Hepatocyte (in vitro differentiated cells): ENCODE measurements at regions not wholly inside any gene's neighbourhood (a gene's known extent, or its start where the extent isn't known, plus 50 kb on each side); places are given as distances from the start of the nearest gene placed in this dataset.

Source experiments
- DNase-seq: peaks from one replicate; pipeline ENCODE4 v3.0.0-alpha.2; 2016; ENCODE audit warnings: low spot score
- H2AFZ ChIP-seq: fragments of 200-600 bp; sonication (generic); 2 replicates; pipeline ENCODE4 v1.6.0; 2016; ENCODE audit warnings: antibody characterized with exemption, mild to moderate bottlenecking
- H3K27ac ChIP-seq: fragments of 200-600 bp; sonication (generic); 2 replicates; pipeline ENCODE4 v1.5.1; 2016; ENCODE audit warnings: mild to moderate bottlenecking
- H3K27me3 ChIP-seq: fragments of 200-600 bp; sonication (generic); 2 replicates; pipeline ENCODE4 v1.6.1; 2016
- H3K36me3 ChIP-seq: fragments of 200-600 bp; sonication (generic); replicated peaks from 2 replicates; pipeline ENCODE4 v1.5.1; 2016; ENCODE audit warnings: low read depth; ENCODE audit not compliant: insufficient read depth
- H3K4me1 ChIP-seq: fragments of 200-600 bp; sonication (generic); 2 replicates; pipeline ENCODE4 v1.5.1; 2016; ENCODE audit warnings: mild to moderate bottlenecking, moderate library complexity; ENCODE audit not compliant: insufficient read depth
- H3K4me2 ChIP-seq: fragments of 200-600 bp; sonication (generic); 2 replicates; pipeline ENCODE4 v1.6.0; 2016
- H3K4me3 ChIP-seq: fragments of 200-600 bp; sonication (generic); 2 replicates; pipeline ENCODE4 v1.5.1; 2016; ENCODE audit warnings: mild to moderate bottlenecking
- H3K79me2 ChIP-seq: fragments of 200-600 bp; sonication (generic); 2 replicates; pipeline ENCODE4 v1.6.0; 2017; ENCODE audit warnings: mild to moderate bottlenecking
- H3K9me2 ChIP-seq: fragments of 200-600 bp; sonication (generic); replicated peaks from 2 replicates; pipeline ENCODE4 v1.6.0; 2017; ENCODE audit warnings: mild to moderate bottlenecking; ENCODE audit not compliant: insufficient read depth
- H3K9me3 ChIP-seq: fragments of 200-600 bp; sonication (generic); 2 replicates; pipeline ENCODE4 v1.5.1; 2016; ENCODE audit warnings: low read depth, mild to moderate bottlenecking
- H4K20me1 ChIP-seq: fragments of 200-600 bp; sonication (generic); 2 replicates; pipeline ENCODE4 v1.6.0; 2016; ENCODE audit warnings: mild to moderate bottlenecking; ENCODE audit not compliant: insufficient read depth, poor library complexity, severe bottlenecking
- EZH2 ChIP-seq: fragments of 200-600 bp; sonication (generic); IDR thresholded peaks from 2 replicates; pipeline ENCODE4 v1.6.1; 2016; ENCODE audit warnings: antibody characterized with exemption, mild to moderate bottlenecking, borderline replicate concordance
- EZH2phosphoT487 ChIP-seq: fragments of 200-600 bp; sonication (generic); IDR thresholded peaks from one replicate; pipeline ENCODE4 v1.6.1; 2018; ENCODE audit warnings: antibody characterized with exemption, mild to moderate bottlenecking, low read depth, moderate library complexity; ENCODE audit not compliant: unreplicated experiment, severe bottlenecking
- WGBS: methylation state at CpG from one replicate; pipeline ENCODE4 v1.1.6; 2016; ENCODE audit warnings: low lambda C conversion rate; ENCODE audit errors: missing lambda C conversion rate; 5-methylcytosine and 5-hydroxymethylcytosine counted together
- TF ChIP-seq, protein P1 (sequence below): fragments of 200-600 bp; sonication (generic); IDR thresholded peaks from 2 replicates; pipeline ENCODE4 v1.5.1; 2016; ENCODE audit warnings: antibody characterized with exemption, mild to moderate bottlenecking; ENCODE audit not compliant: poor library complexity

DNA sequence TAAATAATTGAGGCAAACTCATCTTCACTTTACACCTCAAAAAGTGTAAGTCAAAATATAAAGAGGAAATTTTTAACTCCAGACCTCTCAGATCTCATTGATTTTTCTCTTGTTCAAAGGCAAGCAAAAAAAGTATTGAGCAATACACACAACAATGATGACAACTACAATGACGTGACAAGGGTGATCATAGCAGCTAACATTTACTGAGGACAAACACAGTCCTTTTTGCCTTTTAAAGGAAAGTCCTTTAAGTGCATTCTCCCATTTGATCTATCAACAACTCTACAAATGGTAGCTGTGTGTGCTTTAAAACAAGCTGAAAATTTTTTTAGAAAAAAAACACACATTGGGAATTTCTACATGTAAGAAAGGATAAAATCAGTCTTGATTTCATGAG is 123.5 kb upstream of the CTAGE1 start:
- DNase-seq, result no peak
- no peaks in the 10 kb centered on the region for H3K4me1 ChIP-seq
- H3K9me2 ChIP-seq, result no peaks in the 10 kb centered on the region
- H3K36me3 ChIP-seq, result no peaks in the 10 kb centered on the region
- H4K20me1 ChIP-seq, result no peaks in the 10 kb centered on the region
- WGBS, result 74% methylated on average over 1 of the region's 1 CpG
- H3K4me2 ChIP-seq, result no peak overlapping the region
- no peak overlapping the region for H3K27ac ChIP-seq
- H3K4me3 ChIP-seq, result no peak overlapping the region
- no peak overlapping the region for H2AFZ ChIP-seq
- no peaks in the 10 kb centered on the region for H3K79me2 ChIP-seq
- TF ChIP-seq EZH2 (no peak), EZH2phosphoT487 (no peak)
- TF ChIP-seq, protein P1, sequence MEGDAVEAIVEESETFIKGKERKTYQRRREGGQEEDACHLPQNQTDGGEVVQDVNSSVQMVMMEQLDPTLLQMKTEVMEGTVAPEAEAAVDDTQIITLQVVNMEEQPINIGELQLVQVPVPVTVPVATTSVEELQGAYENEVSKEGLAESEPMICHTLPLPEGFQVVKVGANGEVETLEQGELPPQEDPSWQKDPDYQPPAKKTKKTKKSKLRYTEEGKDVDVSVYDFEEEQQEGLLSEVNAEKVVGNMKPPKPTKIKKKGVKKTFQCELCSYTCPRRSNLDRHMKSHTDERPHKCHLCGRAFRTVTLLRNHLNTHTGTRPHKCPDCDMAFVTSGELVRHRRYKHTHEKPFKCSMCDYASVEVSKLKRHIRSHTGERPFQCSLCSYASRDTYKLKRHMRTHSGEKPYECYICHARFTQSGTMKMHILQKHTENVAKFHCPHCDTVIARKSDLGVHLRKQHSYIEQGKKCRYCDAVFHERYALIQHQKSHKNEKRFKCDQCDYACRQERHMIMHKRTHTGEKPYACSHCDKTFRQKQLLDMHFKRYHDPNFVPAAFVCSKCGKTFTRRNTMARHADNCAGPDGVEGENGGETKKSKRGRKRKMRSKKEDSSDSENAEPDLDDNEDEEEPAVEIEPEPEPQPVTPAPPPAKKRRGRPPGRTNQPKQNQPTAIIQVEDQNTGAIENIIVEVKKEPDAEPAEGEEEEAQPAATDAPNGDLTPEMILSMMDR, result no peak
- H3K27me3 ChIP-seq, result no peaks in the 10 kb centered on the region
- H3K9me3 ChIP-seq, result no peaks in the 10 kb centered on the region

DNA sequence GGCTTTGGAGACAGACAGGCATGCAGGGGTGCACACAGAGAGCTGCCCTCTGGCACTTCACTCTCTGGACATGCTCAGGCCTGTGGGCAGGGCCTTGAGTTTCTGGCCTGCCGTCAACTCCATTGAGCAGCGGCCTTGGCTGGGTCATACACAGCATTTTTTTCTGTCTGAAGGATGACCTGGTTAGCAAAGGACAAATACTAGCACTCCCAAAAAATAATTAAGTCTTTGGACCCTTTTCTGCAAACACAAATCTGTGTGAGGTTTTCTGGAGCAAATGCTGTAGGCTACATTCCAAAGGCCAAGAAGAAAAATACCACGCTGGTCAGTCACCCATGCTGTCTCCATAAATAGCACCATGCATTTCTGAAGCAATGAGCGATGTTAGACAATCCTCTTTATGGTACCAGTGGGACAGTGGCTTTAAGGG is 124.7 kb upstream of the CTAGE1 start:
- 88% methylated on average over 4 of the region's 4 CpGs for WGBS
- Histone ChIP-seq H3K27ac (no peak overlapping the region), H3K9me2 (no peaks in the 10 kb centered on the region), H3K4me3 (no peak overlapping the region), H3K36me3 (no peaks in the 10 kb centered on the region), H2AFZ (no peak overlapping the region), H3K27me3 (no peaks in the 10 kb centered on the region), H3K4me2 (no peak overlapping the region), H3K4me1 (peaks cover 9% of the 10 kb centered on the region), H3K79me2 (no peaks in the 10 kb centered on the region), H4K20me1 (no peaks in the 10 kb centered on the region), H3K9me3 (no peaks in the 10 kb centered on the region)
- TF ChIP-seq EZH2phosphoT487, result no peak
- no peak for TF ChIP-seq EZH2
- TF ChIP-seq, protein P1, result no peak
- DNase-seq, result no peak

DNA sequence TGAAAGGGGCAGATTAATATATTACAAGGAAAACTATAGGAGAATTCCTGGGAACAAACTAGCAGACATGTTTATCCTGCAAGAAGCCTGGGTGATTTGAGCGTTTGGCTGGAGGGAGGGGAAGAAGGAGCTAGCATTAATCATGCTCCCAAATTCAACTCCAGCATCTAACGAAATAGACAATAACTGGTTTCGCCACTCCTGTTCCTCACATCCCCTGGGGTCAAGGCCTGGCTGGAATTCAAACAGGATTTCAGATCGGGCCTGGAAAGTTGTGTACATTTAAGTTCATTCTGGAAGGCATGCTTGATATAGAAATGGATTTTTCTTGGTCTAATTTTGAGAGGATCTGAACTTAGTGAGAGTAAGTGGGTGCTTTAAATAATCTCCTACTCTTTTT is 126.1 kb upstream of the CTAGE1 start:
- DNase-seq, result no peak
- Histone ChIP-seq H3K79me2 (no peaks in the 10 kb centered on the region), H3K27ac (no peak overlapping the region), H3K36me3 (no peaks in the 10 kb centered on the region), H3K4me2 (no peak overlapping the region), H4K20me1 (no peaks in the 10 kb centered on the region), H3K9me2 (no peaks in the 10 kb centered on the region), H3K4me3 (no peak overlapping the region), H2AFZ (no peak overlapping the region), H3K9me3 (no peaks in the 10 kb centered on the region), H3K27me3 (no peaks in the 10 kb centered on the region), H3K4me1 (peaks cover 19% of the 10 kb centered on the region)
- 76% methylated on average over 4 of the region's 4 CpGs for WGBS
- TF ChIP-seq EZH2 (no peak), EZH2phosphoT487 (no peak)
- TF ChIP-seq, protein P1, result no peak

DNA sequence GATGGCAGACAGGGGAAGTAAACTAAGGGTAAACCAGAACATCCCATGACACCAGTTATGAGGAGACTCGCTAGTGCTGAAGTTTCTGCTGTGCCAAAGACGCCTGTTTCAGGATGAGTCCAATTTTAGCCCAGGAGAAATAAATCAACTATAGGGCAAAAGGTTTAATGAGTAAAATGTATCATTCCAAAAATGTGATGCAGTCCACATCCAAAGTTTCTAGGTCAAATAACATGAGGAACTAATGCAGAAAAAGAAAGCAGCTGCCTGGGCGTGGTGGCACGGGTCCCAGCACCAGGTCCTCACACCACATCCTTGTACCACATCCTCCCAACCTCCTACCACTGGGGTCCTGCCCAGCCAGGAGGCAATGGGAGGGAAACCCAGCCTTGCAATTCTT is 126.9 kb upstream of the CTAGE1 start:
- H3K27me3 ChIP-seq, result no peaks in the 10 kb centered on the region
- H3K4me2 ChIP-seq, result no peak overlapping the region
- no peak overlapping the region for H2AFZ ChIP-seq
- peaks cover 19% of the 10 kb centered on the region for H3K4me1 ChIP-seq
- no peaks in the 10 kb centered on the region for H4K20me1 ChIP-seq
- TF ChIP-seq, protein P1, result no peak
- TF ChIP-seq EZH2phosphoT487 (no peak), EZH2 (no peak)
- H3K27ac ChIP-seq, result no peak overlapping the region
- no peak for DNase-seq
- no peak overlapping the region for H3K4me3 ChIP-seq
- H3K9me2 ChIP-seq, result no peaks in the 10 kb centered on the region
- H3K9me3 ChIP-seq, result no peaks in the 10 kb centered on the region
- H3K79me2 ChIP-seq, result no peaks in the 10 kb centered on the region
- 96% methylated on average over 4 of the region's 4 CpGs for WGBS
- H3K36me3 ChIP-seq, result no peaks in the 10 kb centered on the region
